ENCODE measurements at regions not wholly inside any gene's neighbourhood (a gene's known extent, or its start where the extent isn't known, plus 50 kb on each side); places are given as distances from the start of the nearest gene placed in this dataset.
A peak's percentile ranks its signal among the peaks of the same experiment; 100 is the strongest.

DNA sequence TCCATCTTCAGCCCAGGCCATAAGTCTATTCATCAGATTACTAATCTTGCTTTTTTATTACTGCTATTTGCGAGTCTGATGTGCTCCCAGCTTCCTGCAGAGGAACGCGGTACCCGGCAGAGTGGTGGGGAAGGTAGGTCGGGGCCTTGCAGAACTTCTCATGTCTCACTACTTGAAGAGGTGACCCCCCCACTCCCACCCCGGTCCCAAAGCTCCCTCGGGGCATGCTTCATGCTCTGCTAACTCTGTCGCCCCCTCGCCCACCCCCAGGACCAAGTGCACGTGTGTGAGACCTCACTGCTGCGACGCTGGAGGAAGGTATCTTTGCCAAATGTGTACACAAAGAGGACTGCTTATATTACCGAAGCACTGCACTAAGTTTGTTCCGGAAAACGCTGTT is 129.4 kb upstream of the RAB12 start (continued):
- no peak for TF ChIP-seq NFIB (CRISPR knock-in tag; IDR thresholded peaks at IDR 0.05; ENCODE audit: borderline replicate concordance)
- TF ChIP-seq ZNF232 (CRISPR knock-in tag; IDR thresholded peaks at IDR 0.05; ENCODE audit: borderline replicate concordance): no peak
- TF ChIP-seq ZNF569 (CRISPR knock-in tag; IDR thresholded peaks at IDR 0.05; ENCODE audit: borderline replicate concordance): no peak
- no peak for TF ChIP-seq JARID2 (CRISPR knock-in tag; IDR thresholded peaks at IDR 0.05; ENCODE audit: insufficient replicate concordance)
- no peak for TF ChIP-seq ZBTB7A (CRISPR knock-in tag; IDR thresholded peaks at IDR 0.05)
- no peak for TF ChIP-seq ZNF792 (CRISPR knock-in tag; IDR thresholded peaks at IDR 0.05)
- no peak for TF ChIP-seq THYN1 (CRISPR knock-in tag; IDR thresholded peaks at IDR 0.05; ENCODE audit: borderline replicate concordance, low read depth)
- TF ChIP-seq PHF5A (CRISPR knock-in tag; IDR thresholded peaks at IDR 0.05; ENCODE audit: low read depth, unreplicated experiment): no peak
- TF ChIP-seq, protein P1, sequence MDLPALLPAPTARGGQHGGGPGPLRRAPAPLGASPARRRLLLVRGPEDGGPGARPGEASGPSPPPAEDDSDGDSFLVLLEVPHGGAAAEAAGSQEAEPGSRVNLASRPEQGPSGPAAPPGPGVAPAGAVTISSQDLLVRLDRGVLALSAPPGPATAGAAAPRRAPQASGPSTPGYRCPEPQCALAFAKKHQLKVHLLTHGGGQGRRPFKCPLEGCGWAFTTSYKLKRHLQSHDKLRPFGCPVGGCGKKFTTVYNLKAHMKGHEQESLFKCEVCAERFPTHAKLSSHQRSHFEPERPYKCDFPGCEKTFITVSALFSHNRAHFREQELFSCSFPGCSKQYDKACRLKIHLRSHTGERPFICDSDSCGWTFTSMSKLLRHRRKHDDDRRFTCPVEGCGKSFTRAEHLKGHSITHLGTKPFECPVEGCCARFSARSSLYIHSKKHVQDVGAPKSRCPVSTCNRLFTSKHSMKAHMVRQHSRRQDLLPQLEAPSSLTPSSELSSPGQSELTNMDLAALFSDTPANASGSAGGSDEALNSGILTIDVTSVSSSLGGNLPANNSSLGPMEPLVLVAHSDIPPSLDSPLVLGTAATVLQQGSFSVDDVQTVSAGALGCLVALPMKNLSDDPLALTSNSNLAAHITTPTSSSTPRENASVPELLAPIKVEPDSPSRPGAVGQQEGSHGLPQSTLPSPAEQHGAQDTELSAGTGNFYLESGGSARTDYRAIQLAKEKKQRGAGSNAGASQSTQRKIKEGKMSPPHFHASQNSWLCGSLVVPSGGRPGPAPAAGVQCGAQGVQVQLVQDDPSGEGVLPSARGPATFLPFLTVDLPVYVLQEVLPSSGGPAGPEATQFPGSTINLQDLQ (CRISPR knock-in tag; IDR thresholded peaks at IDR 0.05): no peak

DNA sequence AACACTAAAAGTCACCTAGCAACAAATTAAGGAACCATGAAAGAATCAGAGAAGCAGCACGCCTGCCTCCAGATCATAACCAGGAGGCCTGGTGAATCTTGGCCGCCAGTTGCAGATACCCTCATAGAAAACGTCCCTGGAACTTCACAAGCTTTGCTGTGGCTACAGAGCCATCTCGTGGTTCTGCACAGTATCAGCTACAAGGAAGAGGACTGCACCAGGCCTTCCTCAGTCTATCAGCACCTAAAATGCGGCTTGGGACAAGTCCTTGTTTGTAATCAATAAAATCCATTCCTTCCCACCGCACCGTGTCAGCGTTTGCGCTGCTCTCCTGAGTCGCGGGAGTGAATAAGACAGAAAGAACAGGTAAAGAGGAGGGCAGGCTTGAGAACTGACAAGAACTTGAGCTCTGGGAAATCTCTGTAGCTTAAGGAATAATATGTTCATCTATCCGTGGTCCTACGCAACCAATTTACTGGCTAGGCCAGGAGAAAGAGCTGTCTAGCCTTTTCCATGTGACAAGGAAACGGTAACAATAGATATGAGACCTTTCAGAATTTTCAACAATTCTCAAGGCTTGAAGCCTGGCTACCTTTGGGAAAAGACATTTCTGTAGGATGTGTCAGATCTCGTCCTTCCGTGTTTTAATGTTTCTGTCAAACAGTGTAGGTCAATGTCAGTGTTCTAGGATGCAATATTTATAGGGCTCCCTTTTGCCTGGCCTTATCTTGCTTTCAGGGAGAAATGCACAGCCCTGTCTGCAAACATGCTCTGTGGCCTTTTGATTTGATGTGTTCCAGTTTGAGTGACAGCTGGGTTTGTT is 128.5 kb upstream of the RAB12 start:
- WGBS (ENCODE audit: low lambda C conversion rate): 3% methylated on average over 16 of the region's 16 CpGs
- Histone ChIP-seq H4K20me1 (ENCODE audit: insufficient read depth, low read length) (no peaks in the 10 kb centered on the region), H3K27me3 (ENCODE audit: control insufficient read depth in 1 of 2, insufficient read depth in 2 of 2, low read length in 2 of 2) (peaks cover 0 to 27% of the 10 kb centered on the region in 2 experiments; a peak in 4 of 5 replicates), H3K4me3 (replicated peaks in 1 of 3; ENCODE audit: insufficient read depth in 1 of 3, low read depth in 2 of 3, low read length in 3 of 3) (no peak overlapping the region), H3K27ac (ENCODE audit: extremely low read length, insufficient read depth, low read length) (no peak overlapping the region), H3K9ac (ENCODE audit: insufficient read depth, low read depth, low read length) (no peak overlapping the region), H3K36me3 (replicated peaks in 1 of 2; ENCODE audit: control insufficient read depth in 1 of 2, insufficient read depth in 2 of 2, low read length in 2 of 2) (no peaks in the 10 kb centered on the region), H3K79me2 (ENCODE audit: insufficient read depth, low read length) (no peaks in the 10 kb centered on the region), H3K9me3 (ENCODE audit: low read length) (no peaks in the 10 kb centered on the region), H3K4me2 (ENCODE audit: low read depth, low read length) (no peak overlapping the region), H2AFZ (ENCODE audit: low read length) (no peak overlapping the region), H3K4me1 (ENCODE audit: insufficient read depth, low read length) (no peaks in the 10 kb centered on the region)
- ChIA-PET POLR2A (no interaction called here), CTCF (ENCODE audit: low intra/inter-chr PET ratio, low total read pairs) (interaction anchor here (0.6 kb wide), 1 partner anchor 1209 kb away, joined by 3 read pairs; no protein-coding TSS in a partner anchor)
- FAIRE-seq (peak; percentile 72), DNase-seq (ENCODE audit: low spot score) (peak; percentile 38), ATAC-seq (peak; percentile 90)
- BruUV-seq (replicated peaks): no TSS peak
- in situ Hi-C loops (cut with HindIII; ENCODE audit: extremely low pct_ligation_motif_present, low pct_unique_long_range_greater_than_20kb) (no loop called here), intact Hi-C loops (cut with micrococcal nuclease; ENCODE audit: unreplicated experiment) (loop anchor here (1.0 kb wide), 1 partner anchor 54 kb away; no protein-coding TSS in a partner anchor)
- TF ChIP-seq ZNF121 (CRISPR knock-in tag; IDR thresholded peaks at IDR 0.05) (no peak), HMG20B (CRISPR knock-in tag; conservative IDR thresholded peaks at IDR 0.05) (no peak), PLRG1 (conservative IDR thresholded peaks at IDR 0.05) (no peak), ZNF660 (CRISPR knock-in tag; IDR thresholded peaks at IDR 0.05; ENCODE audit: borderline replicate concordance, low read depth) (no peak), ZNF446 (CRISPR knock-in tag; IDR thresholded peaks at IDR 0.05) (no peak)

Data from HepG2 (cell line).